ENCODE measurements at regions not wholly inside any gene's neighbourhood (a gene's known extent, or its start where the extent isn't known, plus 50 kb on each side); places are given as distances from the start of the nearest gene placed in this dataset.

GRCh38 chr13:64505336-64505910 is 2724.7 kb downstream of the PCDH9 start:
- Histone ChIP-seq H3K4me1 (ENCODE audit: low read length) (no peaks in the 10 kb centered on the region), H3K4me2 (ENCODE audit: low read depth, low read length) (no peak overlapping the region), H3K79me2 (ENCODE audit: low read length) (no peaks in the 10 kb centered on the region), H3K27me3 (replicated peaks; ENCODE audit: insufficient read depth, low read length) (no peaks in the 10 kb centered on the region), H3F3A (ENCODE audit: insufficient read depth, low read length) (no peaks in the 10 kb centered on the region), H3K9ac (ENCODE audit: low read length) (no peak overlapping the region), H3K9me2 (replicated peaks; ENCODE audit: insufficient read depth, low read length) (no peaks in the 10 kb centered on the region), H3K27ac (ENCODE audit: low read length) (no peak overlapping the region), H3K9me3 (replicated peaks; ENCODE audit: insufficient read depth, low read length) (no peaks in the 10 kb centered on the region), H3K4me3 (ENCODE audit: low read length) (no peak overlapping the region), H2AFZ (ENCODE audit: low read length) (no peak overlapping the region), H3K36me3 (replicated peaks; ENCODE audit: insufficient read depth, low read length) (no peaks in the 10 kb centered on the region), H4K20me1 (ENCODE audit: insufficient read depth, low read length) (no peaks in the 10 kb centered on the region)
- no peak for DNase-seq
- TF ChIP-seq EZH2phosphoT487 (IDR thresholded peaks at IDR 0.05; ENCODE audit: low read length) (no peak), CTCF (IDR thresholded peaks at IDR 0.05; ENCODE audit: low read length) (no peak), EZH2 (optimal IDR thresholded peaks at IDR 0.05; ENCODE audit: low read depth, low read length) (no peak)

- Histone ChIP-seq H3K4me1 (ENCODE audit: low read length) (no peaks in the 10 kb centered on the region), H3K4me2 (ENCODE audit: low read depth, low read length) (no peak overlapping the region), H3K79me2 (ENCODE audit: low read length) (no peaks in the 10 kb centered on the region), H3K9me2 (replicated peaks; ENCODE audit: insufficient read depth, low read length) (no peaks in the 10 kb centered on the region), H3K9ac (ENCODE audit: low read length) (no peak overlapping the region), H3K27ac (ENCODE audit: low read length) (no peak overlapping the region), H3K27me3 (replicated peaks; ENCODE audit: insufficient read depth, low read length) (no peaks in the 10 kb centered on the region), H3K36me3 (replicated peaks; ENCODE audit: insufficient read depth, low read length) (no peaks in the 10 kb centered on the region), H4K20me1 (ENCODE audit: insufficient read depth, low read length) (no peaks in the 10 kb centered on the region), H3K4me3 (ENCODE audit: low read length) (no peak overlapping the region), H3F3A (ENCODE audit: insufficient read depth, low read length) (no peaks in the 10 kb centered on the region), H2AFZ (ENCODE audit: low read length) (no peak overlapping the region), H3K9me3 (replicated peaks; ENCODE audit: insufficient read depth, low read length) (no peaks in the 10 kb centered on the region)
- no peak for DNase-seq
- TF ChIP-seq CTCF (IDR thresholded peaks at IDR 0.05; ENCODE audit: low read length) (no peak), EZH2phosphoT487 (IDR thresholded peaks at IDR 0.05; ENCODE audit: low read length) (no peak), EZH2 (optimal IDR thresholded peaks at IDR 0.05; ENCODE audit: low read depth, low read length) (no peak)
Observed at GRCh38 chr13:64488731-64489130, 2741.4 kb downstream of the PCDH9 start.

GRCh38 chr13:64482373-64482772 is 2747.8 kb downstream of the PCDH9 start:
- Histone ChIP-seq H4K20me1 (ENCODE audit: insufficient read depth, low read length) (no peaks in the 10 kb centered on the region), H3K27me3 (replicated peaks; ENCODE audit: insufficient read depth, low read length) (no peaks in the 10 kb centered on the region), H3K9ac (ENCODE audit: low read length) (no peak overlapping the region), H3K36me3 (replicated peaks; ENCODE audit: insufficient read depth, low read length) (no peaks in the 10 kb centered on the region), H3K9me3 (replicated peaks; ENCODE audit: insufficient read depth, low read length) (no peaks in the 10 kb centered on the region), H3K4me2 (ENCODE audit: low read depth, low read length) (no peak overlapping the region), H3F3A (ENCODE audit: insufficient read depth, low read length) (no peaks in the 10 kb centered on the region), H2AFZ (ENCODE audit: low read length) (no peak overlapping the region), H3K4me1 (ENCODE audit: low read length) (no peaks in the 10 kb centered on the region), H3K27ac (ENCODE audit: low read length) (no peak overlapping the region), H3K9me2 (replicated peaks; ENCODE audit: insufficient read depth, low read length) (no peaks in the 10 kb centered on the region), H3K4me3 (ENCODE audit: low read length) (no peak overlapping the region), H3K79me2 (ENCODE audit: low read length) (no peaks in the 10 kb centered on the region)
- TF ChIP-seq CTCF (IDR thresholded peaks at IDR 0.05; ENCODE audit: low read length) (no peak), EZH2phosphoT487 (IDR thresholded peaks at IDR 0.05; ENCODE audit: low read length) (no peak)
- no peak for DNase-seq

All from MM.1S (cell line).